HEK293T (cell line): ENCODE measurements at regions not wholly inside any gene's neighbourhood (a gene's known extent, or its start where the extent isn't known, plus 50 kb on each side); places are given as distances from the start of the nearest gene placed in this dataset.

Source experiments
- CTCF ChIA-PET: fragments of 350-600 bp; formaldehyde crosslinking; extraction: SDS; loops from one replicate; lab custom pipeline; 2021; ENCODE audit warnings: antibody characterized with exemption, inconsistent platforms; lab: Yijun Ruan, JAX
- POLR2A ChIA-PET: fragments of 350-600 bp; formaldehyde crosslinking; extraction: SDS; loops from one replicate; lab custom pipeline; 2020; ENCODE audit warnings: antibody characterized with exemption, inconsistent platforms; lab: Yijun Ruan, JAX
- DNase-seq: peaks from one replicate; pipeline ENCODE4 v3.0.0; 2012; ENCODE audit warnings: mixed read lengths; ENCODE audit errors: extremely low spot score
- ARNT ChIP-seq: fragments of 450-650 bp; IDR thresholded peaks from 2 replicates; pipeline ENCODE4 v1.6.1; 2017; ENCODE audit warnings: mild to moderate bottlenecking
- BHLHE40 ChIP-seq: fragments of 450-650 bp; IDR thresholded peaks from 2 replicates; pipeline ENCODE4 v1.6.1; 2016; ENCODE audit warnings: mild to moderate bottlenecking, moderate library complexity, borderline replicate concordance
- CTBP1 ChIP-seq: fragments of 450-650 bp; IDR thresholded peaks from 2 replicates; pipeline ENCODE4 v1.6.1; 2016; ENCODE audit warnings: borderline replicate concordance
- ELF4 ChIP-seq: fragments of 450-650 bp; IDR thresholded peaks from 2 replicates; pipeline ENCODE4 v1.6.1; 2017; ENCODE audit warnings: antibody characterized with exemption
- FOXA1 ChIP-seq: fragments of 450-650 bp; IDR thresholded peaks from 2 replicates; pipeline ENCODE4 v1.6.1; 2016; ENCODE audit warnings: mild to moderate bottlenecking
- FOXK2 ChIP-seq: fragments of 450-650 bp; IDR thresholded peaks from 2 replicates; pipeline ENCODE4 v1.6.1; 2016; ENCODE audit warnings: mild to moderate bottlenecking
- FOXM1 ChIP-seq: fragments of 450-650 bp; IDR thresholded peaks from 2 replicates; pipeline ENCODE4 v1.6.1; 2017; ENCODE audit warnings: mild to moderate bottlenecking, borderline replicate concordance
- L3MBTL2 ChIP-seq: fragments of 450-650 bp; conservative IDR thresholded peaks from 2 replicates; pipeline ENCODE4 v1.6.1; 2016; ENCODE audit warnings: mild to moderate bottlenecking
- LEF1 ChIP-seq: fragments of 450-650 bp; IDR thresholded peaks from 2 replicates; pipeline ENCODE4 v1.6.1; 2017; ENCODE audit warnings: mild to moderate bottlenecking, borderline replicate concordance
- NFRKB ChIP-seq: fragments of 450-650 bp; IDR thresholded peaks from 2 replicates; pipeline ENCODE4 v1.6.1; 2016; ENCODE audit warnings: mild to moderate bottlenecking, moderate library complexity
- SP1 ChIP-seq: fragments of 450-650 bp; IDR thresholded peaks from 2 replicates; pipeline ENCODE4 v1.6.1; 2017
- SUZ12 ChIP-seq: fragments of 450-650 bp; IDR thresholded peaks from 2 replicates; pipeline ENCODE4 v1.6.1; 2016; ENCODE audit warnings: mild to moderate bottlenecking
- TARDBP ChIP-seq: fragments of 450-650 bp; IDR thresholded peaks from 2 replicates; pipeline ENCODE4 v1.6.1; 2016
- ZNF384 ChIP-seq: fragments of 450-650 bp; IDR thresholded peaks from 2 replicates; pipeline ENCODE4 v1.6.1; 2016
- TF ChIP-seq, protein P1 (sequence below): fragments of 450-650 bp; IDR thresholded peaks from 2 replicates; pipeline ENCODE4 v1.6.1; 2016

- CTCF ChIA-PET = no interaction called here
Measured at GRCh38 chr1:62370594-62370993, 51.4 kb upstream of the KANK4 start.

GRCh38 chr1:62371375-62371774 is 52.1 kb upstream of the KANK4 start:
- no peak for TF ChIP-seq FOXM1
- ChIA-PET POLR2A (no interaction called here), CTCF (no interaction called here)
- no peak for DNase-seq

More at GRCh38 chr1:62370594-62370993, 51.4 kb upstream of the KANK4 start:
- TF ChIP-seq SUZ12 (no peak), SP1 (no peak), ZNF384 (no peak)
- TF ChIP-seq, protein P1, sequence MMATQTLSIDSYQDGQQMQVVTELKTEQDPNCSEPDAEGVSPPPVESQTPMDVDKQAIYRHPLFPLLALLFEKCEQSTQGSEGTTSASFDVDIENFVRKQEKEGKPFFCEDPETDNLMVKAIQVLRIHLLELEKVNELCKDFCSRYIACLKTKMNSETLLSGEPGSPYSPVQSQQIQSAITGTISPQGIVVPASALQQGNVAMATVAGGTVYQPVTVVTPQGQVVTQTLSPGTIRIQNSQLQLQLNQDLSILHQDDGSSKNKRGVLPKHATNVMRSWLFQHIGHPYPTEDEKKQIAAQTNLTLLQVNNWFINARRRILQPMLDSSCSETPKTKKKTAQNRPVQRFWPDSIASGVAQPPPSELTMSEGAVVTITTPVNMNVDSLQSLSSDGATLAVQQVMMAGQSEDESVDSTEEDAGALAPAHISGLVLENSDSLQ = no peak
- no peak for DNase-seq
- POLR2A ChIA-PET = no interaction called here

DNA sequence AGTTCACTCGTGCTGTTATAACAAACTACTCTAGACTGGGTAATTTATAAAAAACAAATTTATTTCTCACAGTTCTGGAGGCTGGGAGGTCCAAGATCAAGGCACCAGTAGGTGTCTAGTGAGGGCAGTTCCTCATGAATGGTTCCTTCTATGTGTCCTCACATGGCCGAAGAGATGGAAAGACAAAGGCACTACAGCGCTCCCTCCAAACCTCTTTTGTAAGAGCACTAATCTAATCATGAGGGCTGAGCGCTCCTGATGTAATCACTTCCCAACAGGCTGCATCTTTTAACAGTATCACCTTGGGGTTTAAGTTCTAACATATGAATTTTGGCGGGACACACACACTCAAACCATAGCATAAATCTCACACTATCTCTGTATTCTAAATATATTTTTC is 54.0 kb upstream of the KANK4 start:
- DNase-seq = no peak
- TF ChIP-seq BHLHE40 = no peak
- ChIA-PET POLR2A (no interaction called here), CTCF (no interaction called here)

DNA sequence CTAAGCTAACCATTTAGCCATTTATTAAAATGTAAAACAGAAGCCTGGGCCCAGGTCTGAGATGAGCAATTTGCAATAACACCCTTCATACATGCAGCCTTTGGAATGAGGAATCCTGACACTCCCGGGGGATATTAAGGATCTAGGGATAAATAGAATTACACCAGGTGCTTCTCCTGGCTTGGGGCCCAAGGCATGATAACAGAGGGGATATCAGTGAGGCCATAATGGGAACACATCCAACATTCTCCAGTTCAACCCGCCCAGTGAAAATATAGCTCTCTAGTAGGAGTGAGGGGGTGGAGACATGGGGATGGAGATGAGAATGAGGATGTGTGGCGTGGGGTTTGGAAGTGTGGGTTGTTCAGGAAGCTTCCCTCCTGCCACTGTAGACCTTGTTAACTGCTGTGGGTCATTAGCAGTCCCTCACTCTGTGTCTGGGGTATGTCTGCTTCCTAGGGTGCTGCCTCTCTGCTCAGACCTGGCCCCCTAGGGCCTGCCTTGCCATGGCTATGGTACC is 57.9 kb upstream of the KANK4 start:
- ChIA-PET CTCF (interaction anchor here (2.0 kb wide), 1 partner anchor 14 kb away, joined by 6 read pairs; no protein-coding TSS in a partner anchor), POLR2A (no interaction called here)
- no peak for DNase-seq
- TF ChIP-seq BHLHE40 = no peak
- TF ChIP-seq SP1 = no peak
- TF ChIP-seq ELF4 = no peak
- no peak for TF ChIP-seq ARNT
- TF ChIP-seq CTBP1 = no peak
- no peak for TF ChIP-seq L3MBTL2

- DNase-seq = no peak
- ChIA-PET POLR2A (no interaction called here), CTCF (no interaction called here)
- no peak for TF ChIP-seq ELF4
- no peak for TF ChIP-seq ZNF384
- no peak for TF ChIP-seq TARDBP
- TF ChIP-seq SUZ12 = no peak
- TF ChIP-seq L3MBTL2 = no peak
- no peak for TF ChIP-seq FOXA1
- no peak for TF ChIP-seq FOXM1
- TF ChIP-seq FOXK2 = no peak
- TF ChIP-seq ARNT = no peak
- TF ChIP-seq, protein P1 = no peak
- no peak for TF ChIP-seq CTBP1
Measured at GRCh38 chr1:62380181-62380580, 56.7 kb upstream of the USP1 start.

- TF ChIP-seq FOXA1 = no peak
- ChIA-PET CTCF (interaction anchor here (1.4 kb wide), 1 partner anchor 9 kb away, joined by 10 read pairs; no protein-coding TSS in a partner anchor), POLR2A (no interaction called here)
- DNase-seq = no peak
Measured at GRCh38 chr1:62381831-62382657, 54.8 kb upstream of the USP1 start.

- no peak for DNase-seq
- ChIA-PET CTCF (interaction anchor here (1.4 kb wide), 1 partner anchor 9 kb away, joined by 10 read pairs; no protein-coding TSS in a partner anchor), POLR2A (no interaction called here)
- no peak for TF ChIP-seq SP1
- TF ChIP-seq BHLHE40 = no peak
- no peak for TF ChIP-seq NFRKB
- no peak for TF ChIP-seq TARDBP
- no peak for TF ChIP-seq ARNT
- TF ChIP-seq FOXM1 = no peak
- TF ChIP-seq LEF1 = no peak
- TF ChIP-seq FOXA1 = no peak
- TF ChIP-seq, protein P1 = no peak
- TF ChIP-seq FOXK2 = no peak
- no peak for TF ChIP-seq ZNF384
- TF ChIP-seq ELF4 = no peak
- no peak for TF ChIP-seq L3MBTL2
- no peak for TF ChIP-seq SUZ12
Measured at GRCh38 chr1:62382658-62382955, 54.2 kb upstream of the USP1 start.
